ENCODE measurements at regions not wholly inside any gene's neighbourhood (a gene's known extent, or its start where the extent isn't known, plus 50 kb on each side); places are given as distances from the start of the nearest gene placed in this dataset.

DNA sequence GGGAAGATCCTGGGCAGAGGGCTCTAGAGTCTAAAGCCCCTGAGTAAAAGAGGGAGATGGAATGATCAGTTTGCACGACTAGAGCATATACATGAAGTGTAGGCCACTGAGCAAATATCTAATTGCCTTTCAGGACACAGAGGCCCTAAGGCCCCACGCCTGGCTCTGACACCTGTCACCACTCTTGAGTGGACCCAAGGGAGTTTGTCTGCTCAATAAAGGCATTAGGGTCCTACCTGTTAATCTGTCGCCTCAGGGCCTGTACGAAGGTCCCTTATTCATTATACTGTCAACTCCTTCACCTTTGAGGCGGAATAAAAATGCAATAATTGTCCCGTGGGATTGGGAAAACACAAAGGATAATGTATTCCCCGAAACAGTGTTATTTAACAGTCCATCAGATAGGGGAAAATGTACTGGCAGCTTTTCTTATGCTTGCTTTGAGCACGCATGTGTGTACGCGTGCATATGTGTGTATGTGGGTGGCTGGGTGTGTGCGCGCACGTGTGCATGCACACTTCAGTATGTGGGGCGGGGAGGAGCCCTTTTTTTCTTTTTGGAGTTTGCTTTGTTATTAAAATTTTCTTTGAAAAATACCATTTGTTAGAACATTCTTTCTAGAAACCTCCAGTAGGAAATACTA is 161.8 kb upstream of the SERP2 start:
- H3K27ac Mint-ChIP-seq (ENCODE audit: unreplicated experiment): peak overlapping the region; percentile 97
- Histone ChIP-seq H3K9me3 (peaks cover 3% of the 10 kb centered on the region; the same call in 1 of the 2 replicates), H3K4me3 (ENCODE audit: low read depth, low read length) (no peak overlapping the region), H3K36me3 (ENCODE audit: control insufficient read depth, insufficient read depth, low read length) (no peaks in the 10 kb centered on the region), H3K4me1 (peaks cover 15% of the 10 kb centered on the region), H3K27me3 (replicated peaks; ENCODE audit: control insufficient read depth, insufficient read depth, low read length) (no peaks in the 10 kb centered on the region)
- H3K36me3 Mint-ChIP-seq (ENCODE audit: insufficient read depth, unreplicated experiment): peaks cover 8% of the 10 kb centered on the region
- H3K4me3 Mint-ChIP-seq (ENCODE audit: unreplicated experiment): no peak overlapping the region
- no peaks in the 10 kb centered on the region for H3K27me3 Mint-ChIP-seq (ENCODE audit: insufficient read depth, unreplicated experiment)
- DNase-seq: no peak
- peaks cover 36% of the 10 kb centered on the region for H3K4me1 Mint-ChIP-seq (ENCODE audit: low read depth, unreplicated experiment)
- TF ChIP-seq, protein P1, sequence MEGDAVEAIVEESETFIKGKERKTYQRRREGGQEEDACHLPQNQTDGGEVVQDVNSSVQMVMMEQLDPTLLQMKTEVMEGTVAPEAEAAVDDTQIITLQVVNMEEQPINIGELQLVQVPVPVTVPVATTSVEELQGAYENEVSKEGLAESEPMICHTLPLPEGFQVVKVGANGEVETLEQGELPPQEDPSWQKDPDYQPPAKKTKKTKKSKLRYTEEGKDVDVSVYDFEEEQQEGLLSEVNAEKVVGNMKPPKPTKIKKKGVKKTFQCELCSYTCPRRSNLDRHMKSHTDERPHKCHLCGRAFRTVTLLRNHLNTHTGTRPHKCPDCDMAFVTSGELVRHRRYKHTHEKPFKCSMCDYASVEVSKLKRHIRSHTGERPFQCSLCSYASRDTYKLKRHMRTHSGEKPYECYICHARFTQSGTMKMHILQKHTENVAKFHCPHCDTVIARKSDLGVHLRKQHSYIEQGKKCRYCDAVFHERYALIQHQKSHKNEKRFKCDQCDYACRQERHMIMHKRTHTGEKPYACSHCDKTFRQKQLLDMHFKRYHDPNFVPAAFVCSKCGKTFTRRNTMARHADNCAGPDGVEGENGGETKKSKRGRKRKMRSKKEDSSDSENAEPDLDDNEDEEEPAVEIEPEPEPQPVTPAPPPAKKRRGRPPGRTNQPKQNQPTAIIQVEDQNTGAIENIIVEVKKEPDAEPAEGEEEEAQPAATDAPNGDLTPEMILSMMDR (IDR thresholded peaks at IDR 0.05; ENCODE audit: insufficient read depth in 1 of 2, low read depth in 1 of 2, low read length in 1 of 2, severe bottlenecking in 1 of 2, unreplicated experiment in 1 of 2): no peak
- H3K9me3 Mint-ChIP-seq (ENCODE audit: unreplicated experiment): peaks cover 17% of the 10 kb centered on the region
- POLR2A ChIA-PET: no interaction called here
- CTCF ChIA-PET: no interaction called here
- intact Hi-C loops (cut with micrococcal nuclease; ENCODE audit: unreplicated experiment): loop anchor here (2.0 to 5.0 kb wide), 2 partner anchors 71 to 155 kb away; no protein-coding TSS in a partner anchor
- no TSS peak for BruUV-seq (replicated peaks)

GRCh38 chr13:44212633-44213396 is 160.8 kb upstream of the SERP2 start:
- POLR2A ChIA-PET: interaction anchor here (0.5 to 1.5 kb wide), 3 partner anchors 17 to 222 kb away, joined by 3 to 6 read pairs (median 4); no protein-coding TSS in a partner anchor
- TF ChIP-seq, protein P1 (IDR thresholded peaks at IDR 0.05; ENCODE audit: insufficient read depth in 1 of 2, low read depth in 1 of 2, low read length in 1 of 2, severe bottlenecking in 1 of 2, unreplicated experiment in 1 of 2): no peak
- H3K4me1 Mint-ChIP-seq (ENCODE audit: low read depth, unreplicated experiment): peaks cover 36% of the 10 kb centered on the region
- peaks cover 9% of the 10 kb centered on the region for H3K9me3 Mint-ChIP-seq (ENCODE audit: unreplicated experiment)
- intact Hi-C loops (cut with micrococcal nuclease; ENCODE audit: unreplicated experiment): loop anchor here (1.0 to 5.0 kb wide), 6 partner anchors 16 to 222 kb away; no protein-coding TSS in a partner anchor
- peaks cover 3% of the 10 kb centered on the region; the same call in 1 of the 2 replicates for H3K9me3 ChIP-seq
- CTCF ChIA-PET: interaction anchor here (0.5 to 0.7 kb wide), 3 partner anchors 19 to 222 kb away, joined by 3 to 7 read pairs (median 3); no protein-coding TSS in a partner anchor
- peaks cover 18% of the 10 kb centered on the region for H3K4me1 ChIP-seq
- peaks cover 8% of the 10 kb centered on the region for H3K36me3 Mint-ChIP-seq (ENCODE audit: insufficient read depth, unreplicated experiment)
- H3K27ac Mint-ChIP-seq (ENCODE audit: unreplicated experiment): peak overlapping the region; percentile 97
- H3K4me3 ChIP-seq (ENCODE audit: low read depth, low read length): no peak overlapping the region
- peak overlapping the region; percentile 47 for H3K4me3 Mint-ChIP-seq (ENCODE audit: unreplicated experiment)
- no peaks in the 10 kb centered on the region for H3K27me3 Mint-ChIP-seq (ENCODE audit: insufficient read depth, unreplicated experiment)
- BruUV-seq (replicated peaks): TSS peak; percentile 99
- H3K27me3 ChIP-seq (replicated peaks; ENCODE audit: control insufficient read depth, insufficient read depth, low read length): no peaks in the 10 kb centered on the region
- DNase-seq: peak; percentile 85 to 90
- H3K36me3 ChIP-seq (ENCODE audit: control insufficient read depth, insufficient read depth, low read length): no peaks in the 10 kb centered on the region

GRCh38 chr13:44218501-44219240 is 155.0 kb upstream of the SERP2 start:
- intact Hi-C loops (cut with micrococcal nuclease; ENCODE audit: unreplicated experiment): loop anchor here (1.0 kb wide), 2 partner anchors 11 to 27 kb away; no protein-coding TSS in a partner anchor
- ChIA-PET CTCF (interaction anchor here (0.7 to 1.2 kb wide), 2 partner anchors 11 to 218 kb away, joined by 3 to 5 read pairs; no protein-coding TSS in a partner anchor), POLR2A (interaction anchor here (1.2 to 1.5 kb wide), 3 partner anchors 77 to 218 kb away, joined by 5 to 6 read pairs (median 5); no protein-coding TSS in a partner anchor)
- peaks cover 24% of the 10 kb centered on the region for H3K4me1 ChIP-seq
- H3K9me3 Mint-ChIP-seq (ENCODE audit: unreplicated experiment): no peaks in the 10 kb centered on the region
- H3K4me3 ChIP-seq (ENCODE audit: low read depth, low read length): no peak overlapping the region
- H3K4me1 Mint-ChIP-seq (ENCODE audit: low read depth, unreplicated experiment): peaks cover 34% of the 10 kb centered on the region
- no peaks in the 10 kb centered on the region for H3K27me3 ChIP-seq (replicated peaks; ENCODE audit: control insufficient read depth, insufficient read depth, low read length)
- no peaks in the 10 kb centered on the region for H3K36me3 ChIP-seq (ENCODE audit: control insufficient read depth, insufficient read depth, low read length)
- no peaks in the 10 kb centered on the region for H3K27me3 Mint-ChIP-seq (ENCODE audit: insufficient read depth, unreplicated experiment)
- H3K27ac Mint-ChIP-seq (ENCODE audit: unreplicated experiment): peak overlapping the region; percentile 80
- TF ChIP-seq, protein P1 (IDR thresholded peaks at IDR 0.05; ENCODE audit: insufficient read depth in 1 of 2, low read depth in 1 of 2, low read length in 1 of 2, severe bottlenecking in 1 of 2, unreplicated experiment in 1 of 2): no peak
- BruUV-seq (replicated peaks): TSS peak; percentile 38
- H3K9me3 ChIP-seq: no peaks in the 10 kb centered on the region
- H3K4me3 Mint-ChIP-seq (ENCODE audit: unreplicated experiment): no peak overlapping the region
- H3K36me3 Mint-ChIP-seq (ENCODE audit: insufficient read depth, unreplicated experiment): no peaks in the 10 kb centered on the region
- DNase-seq: peak; percentile 60 to 63

All from Caco-2 (cell line).